22Rv1 (cell line): ENCODE measurements at regions not wholly inside any gene's neighbourhood (a gene's known extent, or its start where the extent isn't known, plus 50 kb on each side); places are given as distances from the start of the nearest gene placed in this dataset.

Experiments used
- CTCF ChIP-seq: fragments of 450-650 bp; IDR thresholded peaks from 2 replicates; pipeline ENCODE4 v1.5.1; 2017; ENCODE audit warnings: mild to moderate bottlenecking
- ZFX ChIP-seq: fragments of 450-650 bp; IDR thresholded peaks from 2 replicates; pipeline ENCODE4 v1.6.1; 2017; ENCODE audit warnings: antibody characterized with exemption, borderline replicate concordance

- TF ChIP-seq CTCF (no peak), ZFX (no peak)
These were observed 227.1 kb upstream of the KRR1 start for GRCh38 chr12:75738486-75738885.
